NCI-H2107 (cell line): ENCODE measurements at regions not wholly inside any gene's neighbourhood (a gene's known extent, or its start where the extent isn't known, plus 50 kb on each side); places are given as distances from the start of the nearest gene placed in this dataset.

Source experiments
- DNase-seq: peaks from one replicate; lab custom pipeline; 2025; lab: John Stamatoyannopoulos, UW

GRCh38 chr9:105146677-105147076 lies 97.8 kb upstream of the SLC44A1 start:
- DNase-seq: no peak

GRCh38 chr9:105147110-105147871 lies 97.2 kb upstream of the SLC44A1 start:
- no peak for DNase-seq

DNA sequence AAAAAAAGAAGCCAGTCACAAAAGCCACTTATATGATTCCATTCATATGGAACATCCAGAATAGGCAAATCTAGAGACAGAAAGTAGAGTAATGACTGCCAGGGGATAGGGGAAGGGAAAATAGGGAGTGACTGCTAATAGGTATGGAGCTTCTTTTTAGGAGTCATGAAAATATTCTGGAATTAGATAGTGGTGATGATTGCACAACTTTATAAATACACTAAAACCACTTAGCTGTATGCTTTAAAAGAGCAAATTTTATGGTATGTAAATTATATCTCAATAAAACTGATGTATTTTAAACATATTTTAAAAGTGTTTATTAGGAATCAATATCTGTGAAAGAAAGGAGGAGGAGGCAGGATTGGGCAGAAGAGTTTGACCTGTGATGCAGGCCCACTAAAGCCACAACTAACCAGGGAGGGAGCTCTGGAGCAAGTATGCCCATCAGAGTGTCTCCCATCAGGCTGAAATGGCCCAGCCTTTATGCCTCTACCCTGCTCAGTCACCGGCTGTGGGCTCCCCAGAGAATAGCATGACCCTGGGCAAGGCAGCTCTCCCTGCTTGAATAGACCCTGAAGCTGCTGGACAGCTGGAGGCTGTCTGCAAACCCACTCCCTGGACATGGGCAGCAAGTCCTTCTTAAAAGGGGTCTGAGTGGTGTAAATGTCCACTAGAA lies 96.0 kb upstream of the SLC44A1 start:
- no peak for DNase-seq

DNA sequence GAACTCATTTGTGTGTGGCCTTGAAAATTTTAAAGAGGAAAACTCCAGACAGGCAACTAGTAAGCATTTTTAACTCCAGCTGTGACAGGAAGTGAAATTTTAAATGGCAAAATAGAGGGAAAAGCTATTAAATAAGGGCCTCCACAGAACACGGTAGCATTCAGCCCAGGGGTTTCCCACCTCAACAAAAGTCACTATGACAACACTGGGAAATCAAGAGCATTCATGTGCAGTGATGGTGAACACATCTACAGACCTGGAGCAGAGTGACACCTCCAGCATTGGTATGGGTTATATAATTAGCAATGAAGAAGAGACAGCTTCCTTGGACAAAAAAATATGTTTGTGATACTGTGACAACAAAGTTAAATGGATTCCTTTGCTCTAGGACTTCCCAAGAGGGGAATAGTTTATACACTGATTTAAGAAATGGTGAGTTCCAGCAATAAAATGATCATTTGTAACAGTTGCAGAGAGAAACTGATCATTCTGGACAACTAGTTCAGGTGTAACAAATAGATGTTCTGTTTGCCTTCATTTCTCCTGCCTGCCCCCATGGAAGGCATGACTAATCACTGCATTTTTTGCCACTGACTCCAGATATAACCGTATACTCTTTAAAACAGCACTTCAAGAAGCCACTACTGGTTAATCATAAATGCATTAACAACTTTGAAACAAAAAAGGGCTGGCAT lies 93.3 kb upstream of the SLC44A1 start:
- no peak for DNase-seq

DNA sequence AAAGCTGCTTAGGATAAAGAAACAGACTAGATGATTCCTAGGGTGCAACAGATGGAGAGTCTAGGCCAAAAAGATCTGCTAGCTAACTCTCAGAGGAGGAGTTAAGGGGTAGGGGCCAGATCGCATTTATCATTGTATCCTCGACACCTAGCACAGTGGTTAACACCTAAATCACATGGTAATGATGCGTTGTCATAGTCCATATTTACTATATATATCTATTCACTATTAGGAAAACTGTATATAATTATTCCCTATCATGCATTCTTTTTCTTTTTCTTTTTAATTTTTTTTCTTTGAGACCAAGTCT lies 92.8 kb upstream of the SLC44A1 start:
- DNase-seq: no peak

- no peak for DNase-seq
Observed at GRCh38 chr9:105154723-105155191, 89.7 kb upstream of the SLC44A1 start.

DNA sequence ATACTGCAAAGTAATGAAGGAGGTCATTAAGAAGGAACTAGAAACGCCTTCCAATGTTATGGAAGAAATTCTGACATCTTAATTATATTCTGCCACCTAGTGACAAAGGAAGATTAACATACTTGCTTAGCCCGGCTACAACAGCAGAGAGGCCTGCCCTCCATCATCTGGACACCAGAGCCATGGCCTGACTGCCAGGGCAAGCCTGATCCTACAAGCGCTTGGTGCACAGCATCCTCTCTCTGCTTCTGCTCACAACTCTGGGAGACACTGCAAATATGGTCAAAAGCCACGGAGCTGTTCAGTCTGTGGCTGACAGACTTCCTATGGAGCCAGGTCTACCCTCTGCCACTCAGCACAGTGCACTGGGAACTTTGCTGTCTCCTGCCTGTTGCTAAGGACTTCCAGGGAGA lies 87.3 kb upstream of the SLC44A1 start:
- no peak for DNase-seq

DNA sequence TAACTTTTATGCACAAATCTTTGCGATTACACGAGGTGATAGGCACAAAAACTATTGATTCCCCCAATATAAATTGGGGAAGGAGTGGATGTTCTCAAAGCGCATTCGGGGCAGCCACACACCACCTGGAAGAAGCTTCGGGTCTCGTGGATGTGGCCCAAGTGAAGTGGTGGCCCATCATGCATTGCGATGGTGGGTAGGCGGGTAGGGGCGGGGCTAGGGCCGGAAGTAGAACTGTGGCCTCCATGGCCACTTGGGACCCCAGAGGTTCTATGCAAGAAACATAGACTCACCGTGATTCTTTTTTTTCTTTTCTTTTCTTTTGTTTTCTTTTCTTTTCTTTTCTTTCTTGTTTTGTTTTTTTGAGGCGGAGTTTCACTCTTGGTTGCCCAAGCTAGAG lies 86.4 kb upstream of the SLC44A1 start:
- no peak for DNase-seq

DNA sequence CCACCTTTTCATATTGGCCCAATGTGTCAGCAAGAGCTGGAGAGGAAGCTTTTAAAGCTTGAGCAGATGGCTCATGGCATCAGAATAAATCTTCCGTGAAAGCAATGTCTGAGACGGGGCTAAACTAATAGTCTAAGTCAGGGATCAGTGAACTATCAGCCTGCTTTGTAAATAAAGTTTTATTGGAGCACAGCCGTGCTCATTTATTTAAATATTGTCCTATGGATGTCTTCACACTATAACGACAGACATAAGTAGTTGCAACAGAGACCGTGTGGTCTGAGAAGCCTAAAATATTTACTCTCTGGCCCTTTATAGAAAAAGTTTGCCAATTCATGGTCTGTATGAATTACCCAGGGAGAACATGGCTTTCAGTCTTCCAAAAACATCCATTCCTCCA lies 85.6 kb upstream of the SLC44A1 start:
- no peak for DNase-seq

- DNase-seq: no peak
Observed at GRCh38 chr9:105168870-105169319, 75.6 kb upstream of the SLC44A1 start.

- DNase-seq: no peak
Observed at GRCh38 chr9:105171076-105171475, 73.4 kb upstream of the SLC44A1 start.

GRCh38 chr9:105171589-105171988 lies 72.9 kb upstream of the SLC44A1 start:
- DNase-seq: no peak

- no peak for DNase-seq
Observed at GRCh38 chr9:105172436-105172835, 72.0 kb upstream of the SLC44A1 start.

- no peak for DNase-seq
Observed at GRCh38 chr9:105173306-105173705, 71.1 kb upstream of the SLC44A1 start.

GRCh38 chr9:105173826-105174225 lies 70.6 kb upstream of the SLC44A1 start:
- no peak for DNase-seq

- no peak for DNase-seq
Observed at GRCh38 chr9:105176194-105176593, 68.3 kb upstream of the SLC44A1 start.

- no peak for DNase-seq
Observed at GRCh38 chr9:105178076-105178475, 66.4 kb upstream of the SLC44A1 start.

DNA sequence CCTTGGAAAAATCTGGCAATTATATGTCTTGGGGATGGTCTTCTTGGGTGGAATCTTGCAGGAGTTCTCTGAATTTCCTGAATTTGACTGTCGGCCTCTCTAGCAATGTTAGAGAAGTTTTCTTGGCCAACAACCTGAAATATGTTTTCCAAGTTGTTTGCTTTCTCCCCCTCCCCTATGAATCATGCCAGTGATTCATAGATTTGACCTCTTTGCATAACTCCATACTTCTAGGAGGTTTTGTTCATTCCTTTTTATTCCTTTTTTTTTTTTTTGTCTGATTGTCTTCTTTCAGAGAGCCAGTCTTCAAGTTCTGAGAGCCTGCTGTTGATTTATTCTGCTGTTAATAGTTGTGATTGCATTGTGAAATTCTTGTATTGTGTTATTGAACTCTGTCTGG lies 56.7 kb upstream of the SLC44A1 start:
- DNase-seq: no peak

GRCh38 chr9:105188746-105189145 lies 55.7 kb upstream of the SLC44A1 start:
- no peak for DNase-seq

- DNase-seq: no peak
Observed at GRCh38 chr9:105191508-105192121, 52.8 kb upstream of the SLC44A1 start.

GRCh38 chr9:105193560-105193959 lies 50.9 kb upstream of the SLC44A1 start:
- no peak for DNase-seq

- DNase-seq: no peak
Observed at GRCh38 chr9:105194234-105194633, 50.2 kb upstream of the SLC44A1 start.
